ENCODE measurements at regions not wholly inside any gene's neighbourhood (a gene's known extent, or its start where the extent isn't known, plus 50 kb on each side); places are given as distances from the start of the nearest gene placed in this dataset.
"Not testable (repeated sequence)": the region's sequence is repeated elsewhere in the genome, so short reads cannot be mapped to it uniquely, and the experiment has no call there.

GRCh38 chr17:72567774-72568173 lies 447.0 kb downstream of the SOX9 start:
- H3K27ac ChIP-seq = no peak overlapping the region
- no peak for ATAC-seq
- DNase-seq = no peak
- TF ChIP-seq, protein P1, sequence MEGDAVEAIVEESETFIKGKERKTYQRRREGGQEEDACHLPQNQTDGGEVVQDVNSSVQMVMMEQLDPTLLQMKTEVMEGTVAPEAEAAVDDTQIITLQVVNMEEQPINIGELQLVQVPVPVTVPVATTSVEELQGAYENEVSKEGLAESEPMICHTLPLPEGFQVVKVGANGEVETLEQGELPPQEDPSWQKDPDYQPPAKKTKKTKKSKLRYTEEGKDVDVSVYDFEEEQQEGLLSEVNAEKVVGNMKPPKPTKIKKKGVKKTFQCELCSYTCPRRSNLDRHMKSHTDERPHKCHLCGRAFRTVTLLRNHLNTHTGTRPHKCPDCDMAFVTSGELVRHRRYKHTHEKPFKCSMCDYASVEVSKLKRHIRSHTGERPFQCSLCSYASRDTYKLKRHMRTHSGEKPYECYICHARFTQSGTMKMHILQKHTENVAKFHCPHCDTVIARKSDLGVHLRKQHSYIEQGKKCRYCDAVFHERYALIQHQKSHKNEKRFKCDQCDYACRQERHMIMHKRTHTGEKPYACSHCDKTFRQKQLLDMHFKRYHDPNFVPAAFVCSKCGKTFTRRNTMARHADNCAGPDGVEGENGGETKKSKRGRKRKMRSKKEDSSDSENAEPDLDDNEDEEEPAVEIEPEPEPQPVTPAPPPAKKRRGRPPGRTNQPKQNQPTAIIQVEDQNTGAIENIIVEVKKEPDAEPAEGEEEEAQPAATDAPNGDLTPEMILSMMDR (IDR thresholded peaks at IDR 0.05) = no peak
- H3K36me3 ChIP-seq = no peaks in the 10 kb centered on the region
- intact Hi-C loops (cut with DNase I) = no loop called here
- no peaks in the 10 kb centered on the region for H3K27me3 ChIP-seq (ENCODE audit: low read depth)
- no peaks in the 10 kb centered on the region for H3K9me3 ChIP-seq
- H3K4me1 ChIP-seq = no peaks in the 10 kb centered on the region
- H3K4me3 ChIP-seq = no peak overlapping the region

- intact Hi-C loops (cut with DNase I) = no loop called here
- no peak for DNase-seq
- no peaks in the 10 kb centered on the region for H3K36me3 ChIP-seq
- no peaks in the 10 kb centered on the region for H3K4me1 ChIP-seq
- H3K9me3 ChIP-seq = no peaks in the 10 kb centered on the region
- TF ChIP-seq, protein P1 (IDR thresholded peaks at IDR 0.05) = no peak
- no peak overlapping the region for H3K4me3 ChIP-seq
- no peak for ATAC-seq
- H3K27me3 ChIP-seq (ENCODE audit: low read depth) = no peaks in the 10 kb centered on the region
- H3K27ac ChIP-seq = no peak overlapping the region
These were observed 448.5 kb downstream of the SOX9 start for GRCh38 chr17:72569148-72569946.

GRCh38 chr17:72571813-72572396 lies 451.1 kb downstream of the SOX9 start:
- TF ChIP-seq, protein P1 (IDR thresholded peaks at IDR 0.05) = no peak
- Histone ChIP-seq H3K9me3 (no peaks in the 10 kb centered on the region), H3K27ac (no peak overlapping the region), H3K36me3 (no peaks in the 10 kb centered on the region), H3K4me3 (no peak overlapping the region), H3K27me3 (ENCODE audit: low read depth) (no peaks in the 10 kb centered on the region), H3K4me1 (no peaks in the 10 kb centered on the region)
- intact Hi-C loops (cut with DNase I) = no loop called here
- DNase-seq (no peak), ATAC-seq (no peak)

- no peaks in the 10 kb centered on the region for H3K27me3 ChIP-seq (ENCODE audit: low read depth)
- DNase-seq (no peak), ATAC-seq (no peak)
- no peaks in the 10 kb centered on the region for H3K36me3 ChIP-seq
- intact Hi-C loops (cut with DNase I) = no loop called here
- H3K27ac ChIP-seq = no peak overlapping the region
- H3K4me1 ChIP-seq = no peaks in the 10 kb centered on the region
- TF ChIP-seq, protein P1 (IDR thresholded peaks at IDR 0.05) = no peak
- no peak overlapping the region for H3K4me3 ChIP-seq
- H3K9me3 ChIP-seq = no peaks in the 10 kb centered on the region
These were observed 452.0 kb downstream of the SOX9 start for GRCh38 chr17:72572604-72573491.

GRCh38 chr17:72573492-72573801 lies 452.6 kb downstream of the SOX9 start:
- ATAC-seq; H3K9me3 ChIP-seq; intact Hi-C loops (cut with DNase I); H3K27me3 ChIP-seq (ENCODE audit: low read depth); H3K36me3 ChIP-seq; H3K4me3 ChIP-seq; H3K27ac ChIP-seq; DNase-seq; H3K4me1 ChIP-seq: not testable (repeated sequence)
